AG09319 (cell line): ENCODE measurements at regions not wholly inside any gene's neighbourhood (a gene's known extent, or its start where the extent isn't known, plus 50 kb on each side); places are given as distances from the start of the nearest gene placed in this dataset.

Experiments
- DNase-seq: peaks from one replicate; pipeline ENCODE4 v3.0.0-alpha.2; 2010; ENCODE audit warnings: low read depth; ENCODE audit errors: extremely low read depth
- CTCF ChIP-seq: IDR thresholded peaks from 2 replicates; pipeline ENCODE4 v1.5.1; 2011; ENCODE audit warnings: low read depth, mild to moderate bottlenecking, inconsistent platforms, low read length, moderate library complexity

- DNase-seq = no peak
- TF ChIP-seq CTCF = no peak
These were observed 535.1 kb downstream of the STK39 start for GRCh38 chr2:167712275-167712674.

- no peak for DNase-seq
- no peak for TF ChIP-seq CTCF
These were observed 538.4 kb downstream of the STK39 start for GRCh38 chr2:167708998-167709397.

GRCh38 chr2:167706800-167707199, 540.6 kb downstream of the STK39 start:
- no peak for TF ChIP-seq CTCF
- DNase-seq = no peak

GRCh38 chr2:167703441-167703840, 544.0 kb downstream of the STK39 start:
- no peak for TF ChIP-seq CTCF
- no peak for DNase-seq

GRCh38 chr2:167702227-167702626, 545.2 kb downstream of the STK39 start:
- no peak for TF ChIP-seq CTCF
- no peak for DNase-seq

GRCh38 chr2:167701651-167702050, 545.7 kb downstream of the STK39 start:
- no peak for DNase-seq
- no peak for TF ChIP-seq CTCF

- no peak for DNase-seq
- TF ChIP-seq CTCF = no peak
These were observed 549.4 kb downstream of the STK39 start for GRCh38 chr2:167697948-167698347.
